ENCODE measurements at regions not wholly inside any gene's neighbourhood (a gene's known extent, or its start where the extent isn't known, plus 50 kb on each side); places are given as distances from the start of the nearest gene placed in this dataset.

DNA sequence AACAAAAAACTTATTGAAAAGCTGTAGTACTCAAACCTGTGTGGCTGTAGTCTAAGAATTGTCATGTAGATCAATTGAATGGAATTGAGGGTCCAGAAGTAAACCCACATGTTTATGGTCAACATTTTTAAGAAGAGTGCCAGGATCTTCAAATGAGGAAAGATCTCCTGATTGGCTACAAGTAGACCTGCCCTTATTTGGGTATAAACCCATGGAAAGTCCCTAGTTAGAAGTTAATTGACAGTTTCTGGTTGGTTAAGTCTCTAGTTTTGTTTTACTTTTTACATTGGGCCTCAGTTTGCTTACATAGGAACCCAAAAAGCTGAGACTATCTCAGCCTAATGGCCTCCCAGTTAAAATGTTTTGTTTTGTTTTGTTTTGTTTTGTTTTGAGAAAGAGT lies 91.9 kb upstream of the RESF1 start:
- DNase-seq: no peak

DNA sequence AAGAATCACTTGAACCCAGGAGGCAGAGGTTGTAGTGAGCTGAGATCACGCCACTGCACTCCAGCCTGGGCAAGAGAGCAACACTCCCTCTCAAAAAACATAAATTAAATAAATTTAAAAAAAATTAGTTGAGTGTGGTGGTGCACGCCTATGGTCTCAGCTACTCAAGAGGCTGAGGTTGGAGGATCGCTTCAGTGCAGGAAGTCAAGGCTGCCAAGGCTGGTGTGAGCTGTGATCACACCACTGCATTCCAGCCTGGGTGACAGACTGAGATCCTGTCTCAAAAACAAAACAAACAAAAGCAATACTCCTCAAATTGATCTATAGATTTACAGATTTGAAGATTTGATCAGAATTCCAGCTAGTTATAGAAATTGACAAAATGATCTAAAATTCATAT lies 92.7 kb upstream of the RESF1 start:
- DNase-seq: no peak

DNA sequence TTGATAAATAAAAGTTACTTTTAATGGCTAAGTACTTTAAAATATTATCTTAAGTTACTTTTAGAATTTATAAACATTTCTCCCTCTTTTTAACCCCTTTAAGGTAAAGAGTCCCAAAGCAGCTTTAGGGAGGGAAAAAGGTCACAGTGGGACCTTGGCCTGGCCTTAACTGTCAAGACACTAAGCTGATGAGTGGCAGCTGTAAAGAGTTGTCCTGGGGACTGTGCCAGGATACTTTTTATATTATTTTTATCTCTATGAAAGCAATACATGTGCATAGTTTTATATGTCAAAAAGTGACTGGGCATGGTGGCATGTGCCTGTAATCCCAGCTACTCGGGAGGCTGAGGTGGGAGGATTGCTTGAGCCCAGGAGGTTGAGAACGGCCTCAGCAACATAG lies 94.2 kb upstream of the RESF1 start:
- DNase-seq: no peak

DNA sequence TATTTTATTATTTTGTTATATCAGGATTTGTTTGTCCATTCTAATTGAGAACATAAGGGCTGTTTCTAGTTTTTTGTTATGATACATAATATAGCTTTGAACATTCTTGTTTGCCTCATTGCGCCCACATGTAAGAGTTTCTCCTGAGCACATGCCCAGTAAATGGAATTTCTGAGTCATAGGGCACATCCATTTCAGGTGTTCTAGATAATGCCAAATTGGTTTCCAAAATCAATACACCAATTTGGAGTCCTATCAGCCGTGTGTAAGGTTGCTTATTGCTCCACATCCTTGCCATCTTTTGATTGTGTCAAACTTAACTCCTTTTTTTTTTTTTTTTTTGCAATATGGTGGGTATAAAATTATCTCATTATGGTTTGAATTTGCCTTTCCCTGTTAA lies 97.9 kb upstream of the RESF1 start:
- no peak for DNase-seq

DNA sequence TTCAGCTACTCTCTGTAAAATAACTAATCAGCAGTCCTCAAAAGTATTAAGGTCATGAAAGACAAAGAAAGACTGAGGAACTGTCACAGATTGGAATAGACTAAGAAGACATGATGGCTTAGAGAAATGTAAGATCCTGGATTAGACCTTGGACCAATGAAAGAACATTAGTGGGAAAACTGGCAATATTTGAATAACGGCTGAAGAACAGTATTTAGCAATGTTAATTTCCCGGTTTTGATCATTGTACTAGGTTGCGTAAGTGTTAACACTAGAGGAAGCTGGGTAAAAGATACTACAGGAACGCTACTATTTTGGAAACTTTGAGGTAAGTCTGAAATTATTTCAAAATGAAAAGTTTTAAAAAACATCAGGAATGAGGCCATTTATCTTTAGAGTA lies 98.8 kb upstream of the RESF1 start:
- DNase-seq: no peak

DNA sequence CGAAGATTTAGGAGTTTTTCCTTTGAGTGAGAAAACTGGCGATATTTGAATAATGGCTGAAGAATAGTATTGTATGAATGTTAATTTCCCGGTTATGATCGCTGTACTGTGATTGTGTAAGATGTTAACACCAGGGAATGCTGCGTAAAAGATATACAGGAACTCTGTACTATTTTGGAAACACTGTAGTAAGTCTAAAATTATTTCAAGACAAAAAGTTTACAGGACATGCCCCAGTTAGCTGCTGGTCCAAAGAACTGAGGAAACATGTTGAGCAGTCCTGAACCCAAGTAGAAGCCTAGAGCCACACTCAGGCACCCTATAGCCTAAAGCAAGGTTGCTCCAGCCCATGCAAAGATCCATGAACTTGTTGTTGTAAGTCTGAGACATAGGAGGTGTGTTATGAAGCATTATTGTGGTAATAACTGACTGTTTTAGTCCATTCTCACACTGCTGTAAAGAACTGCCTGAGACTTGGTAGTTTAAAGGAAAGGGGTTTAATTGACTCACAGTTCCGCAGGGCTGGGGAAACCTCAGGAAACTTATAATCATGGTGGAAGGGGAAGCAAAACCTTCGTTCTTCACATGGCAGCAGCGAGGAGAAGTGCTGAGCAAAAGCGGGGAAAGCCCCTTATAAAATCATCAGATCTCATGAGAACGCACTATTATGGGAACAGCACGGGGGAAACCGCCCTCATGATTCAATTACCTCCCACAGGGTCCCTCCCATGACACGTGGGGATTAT lies 99.8 kb upstream of the RESF1 start:
- DNase-seq: no peak

DNA sequence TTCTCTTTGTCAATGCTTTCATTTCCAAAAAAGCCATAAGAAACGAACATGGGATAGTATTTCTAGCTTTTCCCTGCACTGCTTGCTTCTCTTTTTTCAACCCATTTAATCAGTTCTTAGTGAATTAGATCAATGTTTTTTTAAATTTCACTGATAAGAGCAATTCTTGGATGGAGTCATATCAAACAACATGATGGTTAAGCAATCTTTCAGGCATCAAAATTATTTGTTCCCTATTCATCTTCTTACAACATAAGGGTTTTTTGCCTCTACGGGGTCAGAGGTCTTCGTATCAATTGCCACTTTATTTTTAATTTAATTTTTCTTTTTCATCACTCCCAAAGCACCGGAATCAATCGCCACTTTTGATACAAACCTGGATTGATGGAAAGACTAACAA lies 103.8 kb upstream of the RESF1 start:
- DNase-seq: no peak

DNA sequence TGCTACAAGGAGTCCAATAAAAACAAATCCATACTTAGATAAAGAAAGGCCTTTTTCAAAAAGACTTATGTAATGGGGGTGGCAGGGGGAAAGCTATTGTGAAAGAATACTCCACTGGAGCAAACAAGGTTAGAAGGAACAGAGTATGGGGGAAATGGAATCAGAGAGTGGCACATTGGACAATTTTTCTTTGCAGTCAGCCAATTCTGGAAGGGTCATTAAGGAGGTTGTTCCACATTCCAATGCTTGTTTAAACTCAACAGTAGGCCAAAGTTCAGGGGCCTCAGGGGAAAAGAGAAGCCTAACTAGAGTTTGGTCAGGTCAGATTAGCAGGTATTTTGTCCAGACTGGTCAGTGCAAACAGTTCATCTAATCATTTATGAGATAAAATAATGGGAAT lies 105.2 kb upstream of the RESF1 start:
- peak; percentile 76 to 80 for DNase-seq

DNA sequence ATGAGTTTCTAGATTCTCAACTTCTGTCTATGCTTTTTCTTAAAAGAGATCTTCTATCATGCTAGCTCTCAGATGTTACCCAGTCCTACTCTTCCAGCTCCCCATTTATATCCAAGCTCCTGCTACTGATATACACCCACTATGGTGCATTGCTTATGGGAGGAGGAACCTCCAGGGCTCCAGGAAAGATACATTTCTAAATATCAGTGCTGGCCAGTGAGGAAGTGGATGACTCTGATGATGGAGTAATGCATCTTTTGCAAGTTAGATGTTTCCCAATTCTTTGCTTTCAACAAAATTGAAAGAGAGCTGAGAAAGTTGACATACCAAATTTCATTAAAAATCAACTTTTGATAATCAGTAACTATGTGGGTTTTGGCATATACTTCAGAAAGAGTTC lies 105.7 kb upstream of the RESF1 start:
- peak; percentile 90 to 91 for DNase-seq

DNA sequence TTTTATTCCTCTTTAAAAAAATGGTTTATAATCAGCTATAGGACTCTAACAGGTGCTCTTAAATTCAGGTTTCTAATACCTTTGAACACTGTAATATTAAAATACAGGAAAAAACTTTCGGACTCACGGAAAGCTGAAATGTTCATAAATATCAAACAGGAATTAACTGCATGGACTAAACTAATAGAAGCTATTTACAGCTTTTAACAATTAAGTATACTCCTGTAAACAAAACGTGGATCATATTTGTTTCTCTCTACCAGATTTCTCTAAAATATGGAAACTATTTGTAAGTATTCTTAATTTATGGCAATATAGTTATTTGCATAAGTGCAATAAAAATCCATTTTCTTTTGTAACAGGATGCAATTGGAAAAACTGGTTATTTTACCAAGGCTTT lies 108.9 kb upstream of the RESF1 start:
- no peak for DNase-seq

DNA sequence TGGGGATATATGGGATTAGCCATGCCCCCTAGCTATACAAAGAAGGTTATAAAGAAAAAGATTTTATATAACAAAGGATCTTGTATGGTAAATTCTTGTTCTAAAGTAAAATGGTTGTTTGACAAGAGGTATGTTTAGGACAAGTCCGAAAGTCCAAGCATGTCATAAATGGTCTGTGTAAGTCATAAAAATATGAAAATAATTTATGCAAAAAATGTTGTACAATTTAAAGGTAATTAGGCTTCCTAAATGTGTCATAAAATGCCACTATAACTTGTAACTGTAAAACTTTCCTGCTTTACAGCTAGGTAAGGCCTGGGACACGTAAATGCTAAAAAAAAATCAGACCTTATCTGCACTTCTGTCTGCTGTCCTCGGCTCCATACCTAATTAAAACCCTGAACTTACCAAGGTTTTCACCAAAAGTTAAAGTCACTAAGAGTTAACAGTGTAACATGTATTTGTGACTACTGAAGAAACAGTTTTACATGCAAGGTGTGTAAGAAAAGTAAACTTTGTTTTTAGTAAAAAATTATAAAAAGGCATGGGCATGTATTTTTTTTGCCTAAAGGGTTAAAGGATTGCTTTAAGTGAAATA lies 110.0 kb upstream of the RESF1 start:
- no peak for DNase-seq

DNA sequence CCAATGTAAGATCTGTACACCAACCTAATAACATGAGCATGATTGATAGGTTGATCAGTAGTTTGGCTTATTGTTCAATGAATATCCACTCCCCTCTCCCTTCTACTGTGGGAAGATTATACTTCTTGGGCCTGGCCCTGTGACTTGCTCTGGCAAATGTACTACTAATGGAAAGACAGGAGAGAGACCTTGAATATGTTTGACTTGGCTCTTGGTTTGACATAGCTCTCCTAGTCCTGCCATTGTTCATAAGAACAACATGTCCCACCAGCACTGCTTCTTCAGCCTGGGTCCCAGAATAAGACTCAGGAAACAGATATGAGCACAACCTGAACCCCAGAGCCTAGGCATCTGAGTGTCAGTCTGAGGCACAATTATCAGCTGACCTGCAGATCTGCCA lies 112.8 kb upstream of the RESF1 start:
- DNase-seq: no peak

DNA sequence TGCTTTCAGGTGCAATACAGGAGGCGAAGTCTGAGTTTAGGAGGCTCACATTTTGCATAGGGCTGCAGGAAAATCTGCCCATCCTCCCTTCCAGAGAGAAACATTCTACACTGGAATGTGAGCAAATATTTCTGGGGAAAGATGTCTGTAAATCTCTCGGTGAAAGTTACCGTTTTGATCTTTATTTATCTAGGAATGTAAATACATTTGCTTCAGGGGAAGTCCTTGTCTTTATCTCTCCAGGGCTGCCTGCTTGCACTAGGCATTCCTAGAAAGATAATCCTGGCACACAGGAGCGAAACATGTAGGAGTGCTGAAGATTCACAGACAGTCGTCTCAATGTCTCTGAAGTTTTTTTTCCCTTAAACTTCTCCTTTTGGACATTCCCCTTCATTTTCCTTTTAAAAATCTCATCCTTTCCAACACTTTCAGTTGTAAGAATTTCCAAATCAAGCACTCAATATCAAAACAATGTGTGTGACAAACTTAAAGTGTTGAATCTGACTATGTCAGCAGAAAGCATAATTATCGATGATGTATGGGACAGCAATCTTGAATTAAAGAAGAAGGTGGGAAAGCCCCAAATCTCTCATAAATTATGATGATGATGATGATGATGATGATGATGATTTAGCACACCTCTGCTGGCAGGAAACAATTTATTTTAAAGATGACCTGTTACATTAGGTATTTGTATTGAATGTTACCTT lies 113.4 kb upstream of the RESF1 start:
- no peak for DNase-seq

DNA sequence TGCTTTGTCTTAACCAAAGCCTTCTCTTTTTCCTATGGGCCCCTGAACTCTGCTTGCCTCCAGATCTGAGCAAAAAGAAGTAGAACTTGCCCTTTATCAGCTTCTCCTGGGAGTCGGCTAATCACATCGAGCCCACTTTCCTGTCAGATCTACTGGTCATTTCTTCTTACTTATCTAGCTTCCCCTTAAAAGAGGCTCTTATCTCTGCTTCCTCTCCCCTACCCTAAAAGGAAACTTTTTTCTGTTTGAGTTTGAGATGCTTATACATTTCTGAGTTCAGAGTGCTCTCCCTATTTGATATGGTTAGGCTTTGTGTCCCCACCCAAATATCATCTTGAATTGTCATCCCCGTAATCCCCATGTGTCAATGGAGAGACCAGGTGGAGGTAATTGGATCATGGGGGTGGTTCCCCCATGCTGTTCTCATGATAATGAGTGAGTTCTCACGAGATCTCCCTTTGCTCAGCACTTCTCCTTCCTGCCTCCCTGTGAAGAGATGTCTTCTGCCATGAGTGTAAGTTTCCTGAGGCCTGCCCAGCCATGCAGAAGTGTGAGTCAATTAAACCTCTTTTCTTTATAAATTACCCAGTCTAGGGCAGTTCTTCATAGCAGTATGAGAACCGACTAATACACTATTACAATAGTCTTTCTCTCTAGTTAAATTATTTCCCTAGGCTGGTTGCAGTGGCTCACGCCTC lies 114.7 kb upstream of the AMN1 start:
- no peak for DNase-seq

DNA sequence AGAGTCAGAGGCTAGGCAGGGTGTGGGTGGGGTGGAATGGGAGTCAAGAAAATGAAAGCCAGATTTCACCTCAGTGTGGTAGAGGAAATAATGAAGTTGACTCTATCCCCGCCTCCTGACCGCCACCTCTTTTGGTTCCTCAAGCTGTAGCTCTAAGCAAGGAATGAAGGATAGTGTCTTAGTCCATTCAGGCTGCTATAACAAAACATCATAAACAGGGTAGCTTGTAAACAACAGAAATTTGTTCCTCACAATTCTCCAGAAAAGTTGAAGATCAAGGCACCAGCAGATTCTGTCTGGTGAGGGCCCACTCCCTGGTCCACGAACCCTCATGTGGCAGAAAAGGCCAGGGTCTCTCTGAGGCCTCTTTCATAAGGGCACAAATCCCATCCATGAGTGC lies 109.1 kb upstream of the AMN1 start:
- no peak for DNase-seq

DNA sequence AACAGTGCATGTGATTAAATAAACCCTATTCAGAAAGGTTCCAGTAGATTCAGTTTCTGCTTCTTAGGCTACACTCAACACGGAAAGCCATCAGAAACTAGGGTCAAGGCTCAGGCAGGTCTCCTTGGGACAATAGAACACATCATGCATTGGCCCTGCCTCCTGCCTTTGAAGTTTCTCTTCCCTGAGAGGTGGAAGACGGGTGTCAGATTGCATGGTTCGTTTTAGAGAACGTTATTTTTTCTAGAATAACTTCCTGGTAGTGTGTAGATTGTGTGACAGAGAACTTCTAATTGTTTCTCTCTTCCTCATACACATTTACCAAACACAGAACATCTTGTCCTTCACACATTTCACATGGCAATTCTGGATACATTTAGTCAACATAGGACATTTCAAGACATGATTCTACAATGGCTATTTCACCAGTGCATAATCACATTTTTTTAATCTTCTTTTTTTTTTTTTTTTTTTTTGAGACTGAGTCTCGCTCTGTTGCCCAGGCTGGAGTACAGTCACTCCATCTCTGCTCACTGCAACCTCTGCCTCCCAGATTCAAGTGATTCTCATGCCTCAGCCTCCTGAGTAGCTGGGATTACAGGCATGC lies 106.6 kb upstream of the AMN1 start:
- DNase-seq: no peak

DNA sequence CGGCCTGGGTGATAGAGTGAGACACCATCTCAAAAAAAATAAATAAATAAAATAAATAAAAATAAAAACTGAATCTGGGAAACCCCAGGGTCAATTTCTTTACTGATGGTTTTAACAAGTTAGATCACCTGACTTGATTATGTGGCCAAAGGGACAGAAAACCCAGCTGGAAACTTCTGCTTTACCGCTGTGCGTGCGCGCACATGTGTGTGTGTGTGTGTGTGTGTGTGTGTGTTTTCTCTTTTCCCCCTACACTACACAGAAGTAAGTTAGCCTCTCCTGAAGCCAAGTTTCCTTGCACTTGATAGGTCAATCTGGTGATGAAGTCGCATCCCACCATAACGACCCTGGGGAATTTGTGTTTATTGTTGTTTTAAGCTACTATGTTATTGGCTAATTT lies 105.3 kb upstream of the AMN1 start:
- DNase-seq: no peak

DNA sequence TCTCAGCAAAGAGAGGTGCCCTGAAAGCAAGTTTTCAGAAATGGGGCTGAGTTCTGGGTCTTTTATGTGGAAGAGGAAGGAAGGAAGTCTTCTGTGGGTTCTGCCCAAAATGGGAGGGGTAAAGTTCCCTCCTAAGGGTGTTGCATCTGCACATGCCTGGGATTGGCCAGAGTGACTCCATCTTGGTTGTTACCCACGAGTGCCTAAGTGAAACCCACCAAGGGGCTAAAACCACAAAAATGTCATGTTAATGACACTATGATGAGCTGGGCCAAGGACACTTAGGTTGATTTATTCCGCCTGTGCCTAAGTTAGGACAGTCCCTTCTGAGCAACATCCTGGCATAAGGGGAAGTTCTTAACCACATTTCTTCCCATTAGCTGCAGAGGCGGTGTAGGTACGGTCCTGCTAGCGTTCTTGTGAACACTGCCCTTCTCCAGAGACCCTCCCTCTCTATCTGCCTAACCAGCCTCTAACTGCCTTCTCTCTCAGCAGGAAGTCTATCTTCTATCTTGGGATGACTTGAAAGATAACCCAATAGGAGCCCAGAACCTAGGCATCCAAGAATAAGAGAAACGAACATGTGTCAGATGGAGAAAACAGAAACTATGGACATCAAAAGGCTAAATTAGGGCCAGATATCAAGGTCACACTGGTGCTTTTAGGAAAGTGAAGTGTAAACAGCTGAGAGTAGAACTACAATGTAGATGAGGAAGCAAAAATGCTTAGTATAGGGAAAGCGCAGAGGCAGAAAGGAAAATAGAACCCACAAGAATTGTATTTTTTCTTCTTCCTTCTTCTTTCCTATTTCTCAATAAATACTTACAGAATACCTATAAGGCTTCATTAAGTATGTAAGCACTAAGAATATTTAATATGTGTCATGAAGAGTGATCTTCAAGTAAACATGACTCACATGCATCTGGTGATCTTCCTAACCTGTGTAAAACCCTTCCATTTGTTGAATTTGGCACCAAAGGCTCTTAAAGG lies 104.2 kb upstream of the AMN1 start:
- peak; percentile 80 to 84 for DNase-seq

DNA sequence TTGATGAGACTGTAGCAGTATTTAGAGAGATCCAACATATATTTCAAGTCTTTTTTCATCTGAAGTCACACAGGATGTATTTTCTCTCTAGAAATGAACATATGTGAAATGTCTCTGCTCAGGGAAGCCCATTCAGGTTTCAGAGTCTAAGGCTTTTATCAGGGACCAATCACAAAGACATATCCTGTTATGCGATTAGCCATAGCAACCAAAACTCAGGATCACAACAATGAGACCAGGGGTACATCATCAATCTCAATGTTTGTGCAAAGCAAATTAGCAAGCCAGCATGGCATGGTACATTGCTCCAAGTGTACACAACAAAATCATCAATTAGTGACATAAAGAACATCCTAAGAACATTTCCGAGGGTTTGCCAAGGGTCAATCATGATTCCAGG lies 99.2 kb upstream of the AMN1 start:
- no peak for DNase-seq

DNA sequence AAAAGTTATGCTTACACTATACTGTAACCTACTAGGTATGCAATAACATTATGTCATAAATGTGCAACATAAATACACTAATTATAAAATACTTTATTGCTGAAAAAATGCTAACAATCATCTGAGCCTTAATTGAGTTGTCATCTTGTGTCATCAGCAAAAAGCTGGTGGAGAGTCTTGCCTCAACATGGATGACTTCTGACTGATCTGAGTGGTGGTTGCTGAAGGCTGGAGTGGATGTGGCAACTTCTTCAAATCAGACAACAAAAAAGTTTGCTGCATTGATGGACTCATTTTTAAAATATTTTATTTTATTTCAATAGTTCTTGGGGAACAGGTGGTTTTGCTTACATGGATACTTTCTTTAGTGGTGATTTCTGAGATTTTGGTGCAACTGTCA lies 93.9 kb upstream of the AMN1 start:
- DNase-seq: no peak

DNA sequence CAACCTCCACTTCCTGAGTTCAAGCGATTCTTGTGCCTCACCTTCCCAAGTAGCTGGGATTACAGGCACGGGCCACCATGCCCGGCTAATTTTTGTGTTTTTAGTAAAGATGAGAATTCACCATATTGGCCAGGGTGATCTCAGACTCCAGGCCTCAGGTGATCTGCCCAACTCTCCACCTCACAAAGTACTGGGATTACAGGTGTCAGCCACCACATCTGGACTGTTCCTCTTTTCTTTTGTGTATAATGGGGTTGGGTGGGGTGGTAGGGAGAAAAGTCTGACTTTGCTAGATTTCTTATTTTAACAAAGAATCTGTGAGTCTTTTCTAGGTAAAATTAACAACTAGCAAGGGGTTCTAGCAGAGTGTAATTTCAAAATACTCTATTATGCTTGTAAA lies 92.7 kb upstream of the AMN1 start:
- no peak for DNase-seq

DNA sequence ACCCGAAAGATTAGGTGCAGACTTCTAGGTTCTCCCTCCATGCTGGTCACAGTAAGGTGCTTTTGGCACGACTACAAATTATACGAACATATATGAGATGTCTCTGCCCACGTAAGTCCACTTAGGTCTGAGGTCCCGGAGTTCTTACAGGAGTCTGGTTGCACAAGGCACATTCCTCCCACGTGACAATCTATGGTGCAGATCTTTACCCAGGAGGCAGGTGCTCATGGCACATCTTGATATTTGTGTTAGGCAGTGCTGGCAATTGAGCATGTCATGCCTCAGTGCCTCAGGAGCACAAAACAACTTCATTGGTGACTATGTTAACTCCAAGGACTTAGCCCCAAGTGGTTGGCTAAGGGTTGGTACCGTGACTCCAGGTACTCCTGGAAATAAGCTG lies 92.0 kb upstream of the AMN1 start:
- no peak for DNase-seq

All from AML-193 (cell line).